BE2C (cell line): ENCODE measurements at regions not wholly inside any gene's neighbourhood (a gene's known extent, or its start where the extent isn't known, plus 50 kb on each side); places are given as distances from the start of the nearest gene placed in this dataset.

ENCODE experiments used
- DNase-seq: peaks from one replicate; pipeline ENCODE4 v3.0.0-alpha.2; 2020
- H3K27me3 ChIP-seq: fragments of 250-450 bp; sonication (Bioruptor Pico); 2 replicates; pipeline ENCODE4 v1.5.1; 2020; ENCODE audit warnings: mild to moderate bottlenecking
- H3K36me3 ChIP-seq: fragments of 250-450 bp; sonication (Bioruptor Pico); 2 replicates; pipeline ENCODE4 v1.5.1; 2020; ENCODE audit warnings: mild to moderate bottlenecking
- H3K4me1 ChIP-seq: fragments of 250-450 bp; sonication (Bioruptor Pico); 2 replicates; pipeline ENCODE4 v1.5.1; 2020
- H3K4me3 ChIP-seq: 2 replicates; pipeline ENCODE4 v1.5.1; 2011; ENCODE audit warnings: low read depth, low read length
- H3K9me3 ChIP-seq: fragments of 250-450 bp; sonication (Bioruptor Pico); 2 replicates; pipeline ENCODE4 v1.5.1; 2020
- CTCF ChIP-seq: IDR thresholded peaks from 2 replicates; pipeline ENCODE4 v1.5.1; 2012; ENCODE audit warnings: mild to moderate bottlenecking, low read depth, low read length

- Histone ChIP-seq H3K27me3 (no peaks in the 10 kb centered on the region), H3K4me3 (no peak overlapping the region), H3K36me3 (no peaks in the 10 kb centered on the region), H3K9me3 (no peaks in the 10 kb centered on the region), H3K4me1 (no peaks in the 10 kb centered on the region; the same call in 1 of the 2 replicates)
- DNase-seq: no peak
- TF ChIP-seq CTCF: no peak
Observed at GRCh38 chr12:112559784-112560183, 141.0 kb downstream of the PTPN11 start.

GRCh38 chr12:112564160-112564784, 145.5 kb downstream of the PTPN11 start:
- TF ChIP-seq CTCF: peak; percentile 49

GRCh38 chr12:112568641-112569040, 149.9 kb downstream of the PTPN11 start:
- Histone ChIP-seq H3K27me3 (no peaks in the 10 kb centered on the region), H3K4me3 (no peak overlapping the region), H3K4me1 (no peaks in the 10 kb centered on the region), H3K36me3 (no peaks in the 10 kb centered on the region), H3K9me3 (no peaks in the 10 kb centered on the region)
- TF ChIP-seq CTCF: no peak
- DNase-seq: no peak

More at GRCh38 chr12:112564160-112564784, 145.5 kb downstream of the PTPN11 start:
- no peaks in the 10 kb centered on the region for H3K4me1 ChIP-seq
- no peak overlapping the region for H3K4me3 ChIP-seq
- H3K27me3 ChIP-seq: no peaks in the 10 kb centered on the region
- no peaks in the 10 kb centered on the region for H3K36me3 ChIP-seq
- peak; percentile 18 for DNase-seq
- no peaks in the 10 kb centered on the region for H3K9me3 ChIP-seq

GRCh38 chr12:112570096-112570495, 151.3 kb downstream of the PTPN11 start:
- H3K4me3 ChIP-seq: no peak overlapping the region
- no peak for DNase-seq
- H3K36me3 ChIP-seq: no peaks in the 10 kb centered on the region
- no peak for TF ChIP-seq CTCF
- H3K27me3 ChIP-seq: no peaks in the 10 kb centered on the region
- no peaks in the 10 kb centered on the region for H3K9me3 ChIP-seq
- H3K4me1 ChIP-seq: no peaks in the 10 kb centered on the region

- no peaks in the 10 kb centered on the region for H3K27me3 ChIP-seq
- no peaks in the 10 kb centered on the region for H3K9me3 ChIP-seq
- H3K4me1 ChIP-seq: no peaks in the 10 kb centered on the region
- no peak overlapping the region for H3K4me3 ChIP-seq
- TF ChIP-seq CTCF: no peak
- no peak for DNase-seq
- no peaks in the 10 kb centered on the region for H3K36me3 ChIP-seq
Observed at GRCh38 chr12:112573141-112573540, 154.4 kb downstream of the PTPN11 start.

GRCh38 chr12:112574896-112575558, 156.3 kb downstream of the PTPN11 start:
- DNase-seq: no peak
- TF ChIP-seq CTCF: no peak
- Histone ChIP-seq H3K27me3 (no peaks in the 10 kb centered on the region), H3K4me1 (no peaks in the 10 kb centered on the region), H3K9me3 (no peaks in the 10 kb centered on the region), H3K4me3 (no peak overlapping the region), H3K36me3 (no peaks in the 10 kb centered on the region)
